Peyer's patch (tissue), 4 donors: ENCODE measurements at regions not wholly inside any gene's neighbourhood (a gene's known extent, or its start where the extent isn't known, plus 50 kb on each side); places are given as distances from the start of the nearest gene placed in this dataset.

Source experiments
- DNase-seq, 3 donors: peaks; one replicate each; pipeline ENCODE4 v3.0.0-alpha.2; 2017 to 2019
- H3K27ac ChIP-seq, 4 donors: fragments of 200-600 bp; sonication (generic); one replicate each; pipeline ENCODE4 v1.5.1; 2016 to 2019
- H3K27me3 ChIP-seq, 2 donors: fragments of 200-600 bp; sonication (generic); one replicate each; pipeline ENCODE4 v1.5.1; 2019
- H3K36me3 ChIP-seq, 3 donors: fragments of 200-600 bp; sonication (generic); one replicate each; pipeline ENCODE4 v1.5.1; 2016 to 2019
- H3K4me1 ChIP-seq, 4 donors: fragments of 200-600 bp; sonication (generic); one replicate each; pipeline ENCODE4 v1.5.1; 2016 to 2019
- H3K4me3 ChIP-seq, 4 donors: fragments of 200-600 bp; sonication (generic); 1 replicate in 3 of 4; 2 replicates in 1 of 4; pipeline ENCODE4 v1.5.1; 2016 to 2019; ENCODE audit warnings: mild to moderate bottlenecking in 1 of 4
- H3K9me3 ChIP-seq, 4 donors: fragments of 200-600 bp; sonication (generic); one replicate each; pipeline ENCODE4 v1.5.1; 2016 to 2019; ENCODE audit warnings: mild to moderate bottlenecking in 1 of 4
- CTCF ChIP-seq, 6 experiments: fragments of 450-650 bp in 4 of 6; fragments of 200-600 bp in 2 of 6; sonication (generic) in 1 of 6; IDR thresholded peaks; one replicate each; pipeline ENCODE4 v1.5.1; 2017 to 2019; ENCODE audit warnings: antibody characterized with exemption in 6 of 6, mild to moderate bottlenecking in 3 of 6, moderate library complexity in 1 of 6
- POLR2A ChIP-seq, 2 donors: fragments of 450-650 bp; IDR thresholded peaks; one replicate each; pipeline ENCODE4 v1.5.1; 2017; ENCODE audit warnings: antibody characterized with exemption in 2 of 2, mild to moderate bottlenecking in 2 of 2, moderate library complexity in 2 of 2

DNA sequence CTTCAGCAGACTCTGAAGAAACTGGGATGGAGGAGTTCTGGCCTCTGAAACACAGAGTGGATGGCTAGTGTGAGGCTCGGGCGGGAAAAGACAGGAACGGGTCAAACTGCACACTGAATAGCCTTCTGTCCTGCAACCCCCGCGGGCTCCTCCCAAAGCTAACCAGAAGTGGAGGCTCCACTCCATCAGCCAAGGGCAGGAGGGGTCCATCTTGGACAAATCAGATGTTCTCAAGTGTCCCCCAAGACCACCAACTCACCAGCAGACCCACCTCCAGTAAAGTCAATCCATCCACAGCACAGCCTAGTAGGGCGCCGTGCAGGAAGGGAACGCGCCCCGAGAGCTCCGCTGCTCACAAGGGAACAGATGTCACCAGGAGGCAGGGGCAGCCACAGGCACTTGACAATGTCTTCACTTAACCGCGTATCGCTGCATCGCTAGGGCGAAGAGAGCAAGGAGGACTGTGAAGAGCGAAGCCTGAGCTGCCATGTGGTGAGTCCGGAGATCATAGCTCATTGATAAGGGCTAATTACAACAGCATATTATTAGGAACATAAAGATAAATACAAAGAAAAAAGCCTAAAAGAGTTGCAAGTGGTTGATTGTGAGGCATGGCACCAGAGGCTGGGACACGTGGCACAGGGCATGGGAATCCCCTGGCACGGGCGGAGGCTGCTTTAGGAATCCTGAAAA lies 494.6 kb upstream of the MYT1L start:
- no peaks in the 10 kb centered on the region for H3K27me3 ChIP-seq
- H3K9me3 ChIP-seq, result peaks cover 0 to 3% (median 0%) of the 10 kb centered on the region in 4 donors
- no peak overlapping the region for H3K27ac ChIP-seq
- H3K4me1 ChIP-seq, result no peaks in the 10 kb centered on the region
- no peak overlapping the region for H3K4me3 ChIP-seq
- TF ChIP-seq CTCF (IDR thresholded peaks at IDR 0.05), result no peak
- TF ChIP-seq POLR2A (IDR thresholded peaks at IDR 0.05), result no peak
- peak in 2 of 3 donors; percentile 14 to 25 for DNase-seq
- no peaks in the 10 kb centered on the region for H3K36me3 ChIP-seq

- H3K27me3 ChIP-seq, result no peaks in the 10 kb centered on the region
- TF ChIP-seq POLR2A (IDR thresholded peaks at IDR 0.05) (no peak), CTCF (IDR thresholded peaks at IDR 0.05) (no peak)
- no peak overlapping the region for H3K27ac ChIP-seq
- DNase-seq, result peak in 1 of 3 donors; percentile 19
- no peaks in the 10 kb centered on the region for H3K4me1 ChIP-seq
- H3K9me3 ChIP-seq, result peaks cover 0 to 3% (median 0%) of the 10 kb centered on the region in 4 donors
- H3K4me3 ChIP-seq, result no peak overlapping the region
- H3K36me3 ChIP-seq, result no peaks in the 10 kb centered on the region
Observed at GRCh38 chr2:2825062-2825461, 494.0 kb upstream of the MYT1L start.

- H3K36me3 ChIP-seq, result no peaks in the 10 kb centered on the region
- no peaks in the 10 kb centered on the region for H3K4me1 ChIP-seq
- H3K27ac ChIP-seq, result no peak overlapping the region
- H3K4me3 ChIP-seq, result no peak overlapping the region
- DNase-seq, result peak in 1 of 3 donors; percentile 1
- no peak for TF ChIP-seq POLR2A (IDR thresholded peaks at IDR 0.05)
- TF ChIP-seq CTCF (IDR thresholded peaks at IDR 0.05), result no peak
- H3K27me3 ChIP-seq, result no peaks in the 10 kb centered on the region
- peaks cover 0 to 3% (median 0%) of the 10 kb centered on the region in 4 donors for H3K9me3 ChIP-seq
Observed at GRCh38 chr2:2824588-2824987, 493.5 kb upstream of the MYT1L start.

DNA sequence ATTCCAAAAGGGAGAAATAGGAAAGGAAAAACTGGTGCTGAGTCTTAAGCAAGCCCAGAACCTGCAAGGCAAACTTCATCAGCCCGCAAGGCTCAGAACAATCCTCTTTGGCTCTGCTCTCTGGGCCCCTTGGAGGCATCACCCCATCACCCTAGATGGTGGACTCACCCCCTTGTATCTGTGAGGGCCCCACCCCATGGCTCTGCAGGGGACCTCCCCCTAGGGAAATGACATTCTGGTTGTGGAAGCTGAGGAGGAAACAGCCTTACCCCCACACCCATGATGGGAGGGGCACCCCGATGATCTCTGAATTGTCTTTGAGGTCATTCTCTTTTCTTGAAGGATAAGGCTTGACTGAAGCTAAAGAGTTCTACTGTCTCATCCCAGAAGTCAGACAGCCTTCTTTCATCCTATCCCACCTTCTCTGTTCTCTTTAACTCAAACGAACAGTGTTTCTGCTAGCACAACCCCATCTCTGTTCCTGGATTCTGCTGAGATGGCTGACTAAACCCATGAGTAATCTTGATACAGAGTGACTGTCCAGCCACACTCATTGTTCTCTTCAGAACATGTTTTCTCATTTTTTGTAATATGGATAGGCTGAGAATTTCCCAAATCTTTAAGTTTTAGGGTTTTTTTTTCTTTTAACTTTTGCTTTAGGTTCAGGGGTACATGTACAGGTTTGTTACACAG lies 492.1 kb upstream of the MYT1L start:
- no peaks in the 10 kb centered on the region for H3K4me1 ChIP-seq
- H3K36me3 ChIP-seq, result no peaks in the 10 kb centered on the region
- TF ChIP-seq POLR2A (IDR thresholded peaks at IDR 0.05), result no peak
- TF ChIP-seq CTCF (IDR thresholded peaks at IDR 0.05), result no peak

GRCh38 chr2:2822143-2822542 lies 491.1 kb upstream of the MYT1L start:
- no peaks in the 10 kb centered on the region for H3K4me1 ChIP-seq
- no peak overlapping the region for H3K27ac ChIP-seq
- H3K4me3 ChIP-seq, result no peak overlapping the region
- no peak for DNase-seq
- peaks cover 0 to 3% (median 0%) of the 10 kb centered on the region in 4 donors for H3K9me3 ChIP-seq
- no peaks in the 10 kb centered on the region for H3K27me3 ChIP-seq
- no peaks in the 10 kb centered on the region for H3K36me3 ChIP-seq
- no peak for TF ChIP-seq POLR2A (IDR thresholded peaks at IDR 0.05)
- TF ChIP-seq CTCF (IDR thresholded peaks at IDR 0.05), result no peak

More for the DNA sequence above, 492.1 kb upstream of the MYT1L start:
- peak in 1 of 3 donors; percentile 11 for DNase-seq
- Histone ChIP-seq H3K27me3 (no peaks in the 10 kb centered on the region), H3K4me3 (no peak overlapping the region), H3K27ac (no peak overlapping the region), H3K9me3 (peaks cover 0 to 3% (median 0%) of the 10 kb centered on the region in 4 donors)
